Right lobe of liver (tissue), 6 donors: ENCODE measurements at regions not wholly inside any gene's neighbourhood (a gene's known extent, or its start where the extent isn't known, plus 50 kb on each side); places are given as distances from the start of the nearest gene placed in this dataset.

ENCODE experiments used
- ATAC-seq, 4 donors: fragments of 200-7000 bp; cut with Tn5 transposase; one replicate each; pipeline ENCODE4 v1.9.1; 2020; ENCODE audit warnings: mild to moderate bottlenecking in 4 of 4, moderate library complexity in 4 of 4
- DNase-seq, 3 donors: peaks; one replicate each; pipeline ENCODE4 v3.0.0-alpha.2; 2020
- H3K27ac ChIP-seq, 3 donors: fragments of 200-600 bp; one replicate each; pipeline ENCODE4 v1.8.0; 2022
- H3K27me3 ChIP-seq, 2 donors: fragments of 200-600 bp; one replicate each; pipeline ENCODE4 v1.8.0; 2022
- H3K36me3 ChIP-seq, 4 donors: fragments of 200-600 bp; sonication (generic) in 1 of 4; one replicate each; pipeline versions ENCODE4 v1.5.1 to v1.8.0; 2017 to 2022; ENCODE audit warnings: control low read depth in 1 of 4
- H3K4me1 ChIP-seq, 4 donors: fragments of 200-600 bp; sonication (generic) in 1 of 4; one replicate each; pipeline versions ENCODE4 v1.5.1 to v1.8.0; 2017 to 2022; ENCODE audit warnings: control low read depth in 1 of 4
- H3K4me3 ChIP-seq, 3 donors: fragments of 200-600 bp; one replicate each; pipeline ENCODE4 v1.8.0; 2022
- H3K9me3 ChIP-seq, 4 donors: fragments of 200-600 bp; sonication (generic) in 1 of 4; one replicate each; pipeline versions ENCODE4 v1.5.1 to v1.8.0; 2017 to 2022; ENCODE audit warnings: control low read depth in 1 of 4
- CTCF ChIP-seq, 4 donors: fragments of 200-600 bp in 3 of 4; fragments of 450-650 bp in 1 of 4; IDR thresholded peaks; one replicate each; pipeline versions ENCODE4 v1.5.1 to v1.8.0; 2016 to 2022; ENCODE audit warnings: antibody characterized with exemption in 4 of 4, mild to moderate bottlenecking in 2 of 4
- POLR2A ChIP-seq: fragments of 450-650 bp; IDR thresholded peaks from one replicate; pipeline ENCODE4 v1.6.1; 2017; ENCODE audit warnings: antibody characterized with exemption, mild to moderate bottlenecking
- WGBS: methylation state at CpG from one replicate; pipeline ENCODE4 v1.1.6; 2018; ENCODE audit warnings: low coverage, low lambda C conversion rate; ENCODE audit not compliant: insufficient coverage; ENCODE audit errors: missing lambda C conversion rate; 5-methylcytosine and 5-hydroxymethylcytosine counted together
- intact Hi-C, 2 donors: fragments of 100-400 bp; cut with DNase I; formaldehyde crosslinking; loops; one replicate each; pipeline versions ENCODE4 v1.11.2 to v1.14.1; 2022
- donor health status: DM: no; HTN: yes; CAD: no.
- donor health status: DM: no; HTN: no; CAD: no.
- donor health status: DM: no; HTN: no; CAD: no.
- donor health status: DM: no; HTN: yes; CAD: no.
- donor health status: DM: no; HTN: yes; CAD: no.

GRCh38 chr6:109918227-109918626 lies 59.9 kb upstream of the GPR6 start:
- intact Hi-C loops, result no loop called here
- no peak for DNase-seq
- no peaks in the 10 kb centered on the region for H3K27me3 ChIP-seq
- 100% methylated on average over 1 of the region's 3 CpGs for WGBS
- no peaks in the 10 kb centered on the region for H3K36me3 ChIP-seq
- ATAC-seq, result no peak
- TF ChIP-seq CTCF (IDR thresholded peaks at IDR 0.05) (no peak), POLR2A (no peak)
- no peaks in the 10 kb centered on the region for H3K4me1 ChIP-seq
- H3K9me3 ChIP-seq, result no peaks in the 10 kb centered on the region
- no peak overlapping the region for H3K4me3 ChIP-seq
- H3K27ac ChIP-seq, result no peak overlapping the region

- H3K27me3 ChIP-seq, result no peaks in the 10 kb centered on the region
- intact Hi-C loops, result no loop called here
- no peaks in the 10 kb centered on the region for H3K4me1 ChIP-seq
- no peak for ATAC-seq
- no peaks in the 10 kb centered on the region for H3K36me3 ChIP-seq
- H3K9me3 ChIP-seq, result no peaks in the 10 kb centered on the region
- TF ChIP-seq POLR2A (no peak), CTCF (IDR thresholded peaks at IDR 0.05) (no peak)
- no peak overlapping the region for H3K27ac ChIP-seq
- no peak overlapping the region for H3K4me3 ChIP-seq
- no peak for DNase-seq
- 81% methylated on average over 10 of the region's 10 CpGs for WGBS
These were observed 57.2 kb upstream of the GPR6 start for GRCh38 chr6:109920911-109921310.

GRCh38 chr6:109922851-109923250 lies 55.3 kb upstream of the GPR6 start:
- WGBS, result 30% methylated on average over 4 of the region's 4 CpGs
- H3K36me3 ChIP-seq, result no peaks in the 10 kb centered on the region
- DNase-seq, result no peak
- H3K4me3 ChIP-seq, result no peak overlapping the region
- TF ChIP-seq POLR2A (no peak), CTCF (IDR thresholded peaks at IDR 0.05) (no peak)
- no peaks in the 10 kb centered on the region for H3K9me3 ChIP-seq
- intact Hi-C loops, result no loop called here
- H3K27me3 ChIP-seq, result no peaks in the 10 kb centered on the region
- no peaks in the 10 kb centered on the region for H3K4me1 ChIP-seq
- no peak overlapping the region for H3K27ac ChIP-seq
- ATAC-seq, result no peak

GRCh38 chr6:109925075-109925474 lies 53.0 kb upstream of the GPR6 start:
- no peaks in the 10 kb centered on the region for H3K4me1 ChIP-seq
- 56% methylated on average over 3 of the region's 3 CpGs for WGBS
- H3K36me3 ChIP-seq, result no peaks in the 10 kb centered on the region
- H3K9me3 ChIP-seq, result no peaks in the 10 kb centered on the region
- no peak for ATAC-seq
- no peak overlapping the region for H3K4me3 ChIP-seq
- DNase-seq, result no peak
- intact Hi-C loops, result no loop called here
- no peak for TF ChIP-seq CTCF (IDR thresholded peaks at IDR 0.05)
- TF ChIP-seq POLR2A, result no peak
- H3K27me3 ChIP-seq, result no peaks in the 10 kb centered on the region
- H3K27ac ChIP-seq, result no peak overlapping the region

GRCh38 chr6:109927052-109927451 lies 51.1 kb upstream of the GPR6 start:
- no peaks in the 10 kb centered on the region for H3K36me3 ChIP-seq

More at GRCh38 chr6:109927052-109927451, 51.1 kb upstream of the GPR6 start:
- no peak for ATAC-seq
- Histone ChIP-seq H3K27ac (no peak overlapping the region), H3K4me3 (no peak overlapping the region), H3K27me3 (no peaks in the 10 kb centered on the region), H3K4me1 (no peaks in the 10 kb centered on the region), H3K9me3 (no peaks in the 10 kb centered on the region)
- WGBS, result 40% methylated on average over 1 of the region's 1 CpG
- intact Hi-C loops, result no loop called here
- no peak for DNase-seq
- no peak for TF ChIP-seq POLR2A
- TF ChIP-seq CTCF (IDR thresholded peaks at IDR 0.05), result no peak
